Transverse colon (tissue), 4 donors: ENCODE measurements at regions not wholly inside any gene's neighbourhood (a gene's known extent, or its start where the extent isn't known, plus 50 kb on each side); places are given as distances from the start of the nearest gene placed in this dataset.

ENCODE experiments used
- DNase-seq: peaks from one replicate; pipeline ENCODE4 v3.0.0-alpha.2; 2019
- H3K27ac ChIP-seq, 4 donors: fragments of 200-600 bp; sonication (generic); 2 replicates each; pipeline ENCODE4 v1.5.1; 2016 to 2018; ENCODE audit warnings: inconsistent platforms in 4 of 4
- H3K27me3 ChIP-seq: fragments of 200-600 bp; sonication (generic); 2 replicates; pipeline ENCODE4 v1.5.1; 2017; ENCODE audit warnings: inconsistent platforms
- H3K36me3 ChIP-seq, 4 donors: fragments of 200-600 bp; sonication (generic); 2 replicates each; pipeline ENCODE4 v1.5.1; 2017 to 2019; ENCODE audit warnings: inconsistent platforms in 4 of 4
- H3K4me1 ChIP-seq, 4 donors: fragments of 200-600 bp; sonication (generic); 2 replicates each; pipeline ENCODE4 v1.5.1; 2017 to 2020; ENCODE audit warnings: inconsistent platforms in 4 of 4
- H3K4me3 ChIP-seq, 4 donors: fragments of 200-600 bp; sonication (generic); 1 replicate in 1 of 4; 2 replicates in 3 of 4; pipeline versions ENCODE4 v1.5.1 to v1.6.1; 2017 to 2019; ENCODE audit warnings: inconsistent platforms in 4 of 4
- H3K9me3 ChIP-seq, 2 donors: fragments of 200-600 bp; sonication (generic); 2 replicates each; pipeline ENCODE4 v1.5.1; 2017 to 2019; ENCODE audit warnings: inconsistent platforms in 2 of 2
- CTCF ChIP-seq, 5 experiments: fragments of 200-600 bp in 3 of 5; fragments of 450-650 bp in 2 of 5; sonication (generic) in 3 of 5; IDR thresholded peaks; 1 replicate in 2 of 5; 2 replicates in 3 of 5; pipeline ENCODE4 v1.5.1; 2016 to 2017; ENCODE audit warnings: antibody characterized with exemption in 5 of 5, inconsistent platforms in 3 of 5, mild to moderate bottlenecking in 2 of 5, moderate library complexity in 1 of 5
- EP300 ChIP-seq: sonication (generic); formaldehyde crosslinking; IDR thresholded peaks from one replicate; pipeline ENCODE4 v1.6.1; 2017; ENCODE audit warnings: antibody characterized with exemption, low read depth
- POLR2A ChIP-seq: fragments of 450-650 bp; IDR thresholded peaks from one replicate; pipeline ENCODE4 v1.6.1; 2016; ENCODE audit warnings: antibody characterized with exemption, mild to moderate bottlenecking, moderate library complexity
- POLR2AphosphoS5 ChIP-seq, 3 donors: sonication (generic); formaldehyde crosslinking; IDR thresholded peaks; one replicate each; pipeline ENCODE4 v1.6.1; 2016; ENCODE audit warnings: antibody characterized with exemption in 3 of 3
- WGBS, 2 donors: methylation state at CpG; one replicate each; pipeline ENCODE4 v1.1.5; 2018; ENCODE audit warnings: low coverage in 1 of 2; 5-methylcytosine and 5-hydroxymethylcytosine counted together
- in situ Hi-C, 4 donors: fragments of 200-750 bp; cut with MboI; loops; one replicate each; pipeline versions ENCODE4 v1.15.0 to v1.15.1; 2017; ENCODE audit warnings: low sequenced_read_pairs in 3 of 4, low pct_ligation_motif_present in 1 of 4, low pct_unique_long_range_greater_than_20kb in 1 of 4
- intact Hi-C: fragments of 100-400 bp; cut with DNase I; formaldehyde crosslinking; loops from one replicate; pipeline ENCODE4 v1.15.1; 2023; ENCODE audit warnings: low total_unique reads

- no peaks in the 10 kb centered on the region for H3K9me3 ChIP-seq
- 84 to 90% methylated on average over 5 to 30 of the region's 30 CpGs for WGBS, 2 donors
- intact Hi-C loops: no loop called here
- no peak for DNase-seq
- peak overlapping the region in 2 of 4 donors; percentile 8 to 34 for H3K27ac ChIP-seq
- H3K4me1 ChIP-seq: peaks cover 0 to 16% (median 9%) of the 10 kb centered on the region in 4 donors
- in situ Hi-C loops: no loop called here
- TF ChIP-seq EP300: no peak
- no peak for TF ChIP-seq POLR2AphosphoS5 (IDR thresholded peaks at IDR 0.05)
- TF ChIP-seq POLR2A: no peak
- no peak for TF ChIP-seq CTCF (IDR thresholded peaks at IDR 0.05)
- H3K27me3 ChIP-seq: peaks cover 59% of the 10 kb centered on the region
- H3K36me3 ChIP-seq: no peaks in the 10 kb centered on the region
- H3K4me3 ChIP-seq: peak overlapping the region; percentile 36 to 55 (median 46)
These were observed 74.5 kb upstream of the TBCA start for GRCh38 chr5:77850536-77851175.

GRCh38 chr5:77849308-77849900 lies 73.3 kb upstream of the TBCA start:
- TF ChIP-seq POLR2A (no peak), CTCF (IDR thresholded peaks at IDR 0.05) (no peak), POLR2AphosphoS5 (IDR thresholded peaks at IDR 0.05) (no peak), EP300 (no peak)
- Histone ChIP-seq H3K4me1 (peaks cover 0 to 21% (median 15%) of the 10 kb centered on the region in 4 donors), H3K4me3 (no peak overlapping the region), H3K27me3 (peaks cover 70% of the 10 kb centered on the region), H3K9me3 (no peaks in the 10 kb centered on the region), H3K36me3 (no peaks in the 10 kb centered on the region), H3K27ac (no peak overlapping the region)
- 92 to 94% methylated on average over 4 to 6 of the region's 6 CpGs for WGBS, 2 donors
- in situ Hi-C loops: no loop called here
- intact Hi-C loops: no loop called here
- DNase-seq: no peak

GRCh38 chr5:77847814-77848290 lies 71.7 kb upstream of the TBCA start:
- WGBS, 2 donors: 58 to 78% methylated on average over 2 to 7 of the region's 7 CpGs
- no peaks in the 10 kb centered on the region for H3K36me3 ChIP-seq
- DNase-seq: no peak
- H3K4me3 ChIP-seq: no peak overlapping the region
- H3K27ac ChIP-seq: no peak overlapping the region
- no peaks in the 10 kb centered on the region for H3K9me3 ChIP-seq
- in situ Hi-C loops (no loop called here), intact Hi-C loops (no loop called here)
- peaks cover 0 to 26% (median 19%) of the 10 kb centered on the region in 4 donors for H3K4me1 ChIP-seq
- H3K27me3 ChIP-seq: peaks cover 72% of the 10 kb centered on the region
- no peak for TF ChIP-seq CTCF (IDR thresholded peaks at IDR 0.05)
- TF ChIP-seq POLR2AphosphoS5 (IDR thresholded peaks at IDR 0.05): no peak
- no peak for TF ChIP-seq EP300
- no peak for TF ChIP-seq POLR2A

GRCh38 chr5:77847129-77847460 lies 71.0 kb upstream of the TBCA start:
- Histone ChIP-seq H3K4me1 (peaks cover 0 to 20% (median 15%) of the 10 kb centered on the region in 4 donors), H3K9me3 (no peaks in the 10 kb centered on the region), H3K27ac (no peak overlapping the region), H3K36me3 (no peaks in the 10 kb centered on the region), H3K27me3 (peaks cover 72% of the 10 kb centered on the region), H3K4me3 (no peak overlapping the region)
- in situ Hi-C loops (no loop called here), intact Hi-C loops (no loop called here)
- no peak for TF ChIP-seq EP300
- no peak for TF ChIP-seq CTCF (IDR thresholded peaks at IDR 0.05)
- TF ChIP-seq POLR2AphosphoS5 (IDR thresholded peaks at IDR 0.05): no peak
- TF ChIP-seq POLR2A: no peak
- 80 to 89% methylated on average over 1 to 9 of the region's 9 CpGs for WGBS, 2 donors
- no peak for DNase-seq
